ENCODE measurements at regions not wholly inside any gene's neighbourhood (a gene's known extent, or its start where the extent isn't known, plus 50 kb on each side); places are given as distances from the start of the nearest gene placed in this dataset.

DNA sequence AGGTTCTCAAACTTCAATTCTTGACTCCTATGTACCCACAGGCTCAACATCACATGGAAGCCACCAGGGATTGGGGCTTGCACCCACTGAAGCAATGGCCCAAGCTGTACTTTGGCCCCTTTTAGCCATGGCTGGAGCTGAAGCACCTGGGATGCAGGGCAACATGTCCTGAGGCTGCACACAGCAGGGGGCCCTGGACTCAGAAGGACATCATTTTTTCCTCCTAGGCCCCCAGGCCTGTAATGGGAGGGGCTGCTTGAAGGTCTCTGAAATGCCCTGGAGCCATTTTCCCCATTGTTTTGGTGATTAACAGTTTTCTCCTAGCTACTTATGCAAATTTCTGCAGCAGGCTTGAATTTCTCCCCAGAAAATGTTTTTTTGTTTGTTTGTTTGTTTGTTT lies 465.1 kb upstream of the PCDH10 start:
- TF ChIP-seq, protein P1, sequence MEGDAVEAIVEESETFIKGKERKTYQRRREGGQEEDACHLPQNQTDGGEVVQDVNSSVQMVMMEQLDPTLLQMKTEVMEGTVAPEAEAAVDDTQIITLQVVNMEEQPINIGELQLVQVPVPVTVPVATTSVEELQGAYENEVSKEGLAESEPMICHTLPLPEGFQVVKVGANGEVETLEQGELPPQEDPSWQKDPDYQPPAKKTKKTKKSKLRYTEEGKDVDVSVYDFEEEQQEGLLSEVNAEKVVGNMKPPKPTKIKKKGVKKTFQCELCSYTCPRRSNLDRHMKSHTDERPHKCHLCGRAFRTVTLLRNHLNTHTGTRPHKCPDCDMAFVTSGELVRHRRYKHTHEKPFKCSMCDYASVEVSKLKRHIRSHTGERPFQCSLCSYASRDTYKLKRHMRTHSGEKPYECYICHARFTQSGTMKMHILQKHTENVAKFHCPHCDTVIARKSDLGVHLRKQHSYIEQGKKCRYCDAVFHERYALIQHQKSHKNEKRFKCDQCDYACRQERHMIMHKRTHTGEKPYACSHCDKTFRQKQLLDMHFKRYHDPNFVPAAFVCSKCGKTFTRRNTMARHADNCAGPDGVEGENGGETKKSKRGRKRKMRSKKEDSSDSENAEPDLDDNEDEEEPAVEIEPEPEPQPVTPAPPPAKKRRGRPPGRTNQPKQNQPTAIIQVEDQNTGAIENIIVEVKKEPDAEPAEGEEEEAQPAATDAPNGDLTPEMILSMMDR (IDR thresholded peaks at IDR 0.05; ENCODE audit: poor library complexity, severe bottlenecking) = no peak
- TF ChIP-seq RAD21 (conservative IDR thresholded peaks at IDR 0.05) (no peak), EP300 (conservative IDR thresholded peaks at IDR 0.05; ENCODE audit: poor library complexity, severe bottlenecking) (no peak), TAF1 (IDR thresholded peaks at IDR 0.05; ENCODE audit: low read depth) (no peak), POLR2AphosphoS5 (IDR thresholded peaks at IDR 0.05) (no peak)
- TF ChIP-seq, protein P2, sequence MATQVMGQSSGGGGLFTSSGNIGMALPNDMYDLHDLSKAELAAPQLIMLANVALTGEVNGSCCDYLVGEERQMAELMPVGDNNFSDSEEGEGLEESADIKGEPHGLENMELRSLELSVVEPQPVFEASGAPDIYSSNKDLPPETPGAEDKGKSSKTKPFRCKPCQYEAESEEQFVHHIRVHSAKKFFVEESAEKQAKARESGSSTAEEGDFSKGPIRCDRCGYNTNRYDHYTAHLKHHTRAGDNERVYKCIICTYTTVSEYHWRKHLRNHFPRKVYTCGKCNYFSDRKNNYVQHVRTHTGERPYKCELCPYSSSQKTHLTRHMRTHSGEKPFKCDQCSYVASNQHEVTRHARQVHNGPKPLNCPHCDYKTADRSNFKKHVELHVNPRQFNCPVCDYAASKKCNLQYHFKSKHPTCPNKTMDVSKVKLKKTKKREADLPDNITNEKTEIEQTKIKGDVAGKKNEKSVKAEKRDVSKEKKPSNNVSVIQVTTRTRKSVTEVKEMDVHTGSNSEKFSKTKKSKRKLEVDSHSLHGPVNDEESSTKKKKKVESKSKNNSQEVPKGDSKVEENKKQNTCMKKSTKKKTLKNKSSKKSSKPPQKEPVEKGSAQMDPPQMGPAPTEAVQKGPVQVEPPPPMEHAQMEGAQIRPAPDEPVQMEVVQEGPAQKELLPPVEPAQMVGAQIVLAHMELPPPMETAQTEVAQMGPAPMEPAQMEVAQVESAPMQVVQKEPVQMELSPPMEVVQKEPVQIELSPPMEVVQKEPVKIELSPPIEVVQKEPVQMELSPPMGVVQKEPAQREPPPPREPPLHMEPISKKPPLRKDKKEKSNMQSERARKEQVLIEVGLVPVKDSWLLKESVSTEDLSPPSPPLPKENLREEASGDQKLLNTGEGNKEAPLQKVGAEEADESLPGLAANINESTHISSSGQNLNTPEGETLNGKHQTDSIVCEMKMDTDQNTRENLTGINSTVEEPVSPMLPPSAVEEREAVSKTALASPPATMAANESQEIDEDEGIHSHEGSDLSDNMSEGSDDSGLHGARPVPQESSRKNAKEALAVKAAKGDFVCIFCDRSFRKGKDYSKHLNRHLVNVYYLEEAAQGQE (IDR thresholded peaks at IDR 0.05; ENCODE audit: borderline replicate concordance) = no peak
